Glomerular visceral epithelial cell (primary cell): ENCODE measurements at regions not wholly inside any gene's neighbourhood (a gene's known extent, or its start where the extent isn't known, plus 50 kb on each side); places are given as distances from the start of the nearest gene placed in this dataset.
"Not testable (repeated sequence)": the region's sequence is repeated elsewhere in the genome, so short reads cannot be mapped to it uniquely, and the experiment has no call there.

Experiments
- DNase-seq: peaks from one replicate; pipeline ENCODE4 v3.0.0-alpha.2; 2016; ENCODE audit errors: extremely low spot score

DNA sequence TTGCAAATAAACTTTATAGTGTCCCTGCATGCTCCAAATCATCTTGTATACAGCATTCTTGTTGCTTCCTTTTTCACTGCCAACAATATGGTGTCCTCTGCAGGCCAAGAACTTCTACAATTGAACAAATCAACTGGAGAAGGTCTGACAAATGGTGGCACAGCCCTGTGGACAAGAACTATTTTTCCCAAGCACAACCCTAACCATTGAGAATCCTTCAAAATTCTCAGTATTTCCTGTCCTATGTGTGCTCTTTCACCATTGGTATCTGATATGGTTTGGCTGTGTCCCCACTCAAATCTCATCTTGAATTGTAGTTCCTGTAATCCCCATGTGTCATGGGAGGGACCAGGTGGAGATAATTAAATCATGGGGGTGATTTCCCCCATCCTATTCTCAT is 865.1 kb upstream of the ACVR2A start:
- DNase-seq, result no peak

DNA sequence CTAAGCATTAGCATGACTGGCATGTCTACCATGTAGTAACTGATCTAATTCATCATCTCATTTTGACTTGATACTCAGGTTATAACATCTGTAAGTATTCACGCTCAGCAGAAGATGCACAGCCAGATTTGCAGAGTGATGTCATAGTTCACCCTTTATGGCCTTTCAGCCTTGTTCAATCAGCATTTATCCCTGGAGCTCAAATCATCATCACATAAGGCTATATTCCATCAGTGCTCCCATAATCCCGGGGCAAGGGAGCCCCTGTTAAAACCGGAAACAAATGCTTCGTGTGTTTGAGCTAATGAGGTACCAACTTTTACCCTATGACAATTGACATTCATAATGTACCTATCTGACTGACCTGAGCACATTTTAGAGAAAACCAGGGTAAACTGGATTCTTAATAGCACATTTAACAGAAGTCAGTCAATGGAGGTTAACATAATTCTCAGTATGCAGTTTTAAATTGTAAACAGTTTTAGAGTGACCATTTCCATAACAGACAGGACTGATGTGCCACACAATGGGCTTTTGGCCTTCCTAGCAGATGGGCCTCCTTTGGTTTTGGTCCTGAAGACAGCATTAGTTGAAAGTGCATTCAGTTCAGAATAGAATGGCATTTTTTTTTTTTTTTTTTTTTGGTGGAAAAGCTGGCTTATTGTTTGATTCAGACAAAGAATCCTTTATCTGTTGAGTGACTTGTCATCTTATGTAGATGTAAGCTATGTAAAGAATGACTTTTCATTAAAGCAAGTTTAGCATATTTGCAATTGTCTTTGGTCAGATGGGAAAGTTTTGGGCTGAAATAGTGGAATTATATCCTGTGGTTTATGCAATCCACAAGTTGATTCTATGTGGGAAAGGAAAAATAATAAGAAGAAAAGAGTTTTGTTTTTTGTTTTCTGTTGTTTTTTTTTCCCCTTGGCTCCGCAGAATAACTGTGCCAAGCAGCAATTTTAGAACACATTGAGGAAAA is 866.0 kb upstream of the ACVR2A start:
- DNase-seq, result no peak

DNA sequence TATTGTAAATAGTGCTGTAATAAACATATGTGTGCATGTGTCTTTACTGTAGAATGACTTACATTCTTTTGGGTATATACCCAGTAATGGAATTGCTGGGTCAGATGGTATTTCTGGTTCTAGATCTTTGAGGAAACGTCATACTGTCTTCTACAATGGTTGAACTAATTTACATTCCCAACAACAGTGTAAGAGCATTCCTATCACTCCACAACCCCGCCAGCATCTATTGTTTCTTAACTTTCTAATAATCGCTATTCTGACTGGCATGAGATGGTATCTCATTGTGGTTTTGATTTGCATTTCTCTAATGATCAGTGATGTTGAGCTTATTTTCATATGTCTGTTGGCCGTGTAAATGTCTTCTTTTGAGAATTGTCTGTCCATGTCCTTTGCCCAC is 873.8 kb upstream of the ACVR2A start:
- not testable (repeated sequence) for DNase-seq

DNA sequence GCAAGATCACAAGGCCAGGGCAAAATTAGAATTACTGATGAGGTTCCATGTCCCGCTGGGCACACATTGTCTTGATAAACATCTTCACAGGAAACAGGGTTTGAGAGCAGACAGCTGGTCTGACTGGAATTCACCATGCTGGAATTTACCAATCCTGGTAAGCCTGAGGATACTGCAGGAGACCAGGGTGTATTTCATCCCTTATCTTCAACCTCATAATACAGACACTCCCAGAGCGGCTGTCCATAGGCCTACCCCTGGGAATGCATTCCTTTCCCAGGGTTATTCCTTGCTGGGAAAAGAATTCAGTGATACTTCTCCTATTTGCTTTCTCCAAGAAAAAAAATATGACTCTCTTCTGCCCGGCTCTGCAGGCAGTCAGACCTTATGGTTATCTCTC is 875.1 kb upstream of the ACVR2A start:
- not testable (repeated sequence) for DNase-seq

DNA sequence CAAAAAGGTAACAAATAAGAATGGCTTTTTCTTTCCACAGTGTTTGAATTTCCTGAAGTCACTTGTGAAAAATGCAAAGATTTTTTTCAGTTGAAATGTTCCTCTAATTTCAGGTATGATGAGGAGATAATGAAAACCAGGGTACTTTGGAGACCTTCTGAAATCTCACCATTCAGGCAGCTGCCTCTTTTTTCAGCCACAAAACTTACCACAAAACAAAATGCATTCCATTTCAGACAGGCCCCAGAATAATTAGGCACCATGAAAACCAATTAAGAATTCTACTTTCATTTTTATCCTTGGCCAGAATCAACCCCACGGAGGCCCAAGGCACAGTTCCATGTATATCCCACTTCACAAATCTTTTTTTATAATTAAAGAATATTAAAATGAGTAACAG is 880.3 kb upstream of the ACVR2A start:
- DNase-seq, result no peak

GRCh38 chr2:146954544-146954943 is 890.3 kb upstream of the ACVR2A start:
- DNase-seq, result no peak

GRCh38 chr2:146952696-146953095 is 892.1 kb upstream of the ACVR2A start:
- no peak for DNase-seq

GRCh38 chr2:146950911-146951310 is 893.9 kb upstream of the ACVR2A start:
- no peak for DNase-seq

DNA sequence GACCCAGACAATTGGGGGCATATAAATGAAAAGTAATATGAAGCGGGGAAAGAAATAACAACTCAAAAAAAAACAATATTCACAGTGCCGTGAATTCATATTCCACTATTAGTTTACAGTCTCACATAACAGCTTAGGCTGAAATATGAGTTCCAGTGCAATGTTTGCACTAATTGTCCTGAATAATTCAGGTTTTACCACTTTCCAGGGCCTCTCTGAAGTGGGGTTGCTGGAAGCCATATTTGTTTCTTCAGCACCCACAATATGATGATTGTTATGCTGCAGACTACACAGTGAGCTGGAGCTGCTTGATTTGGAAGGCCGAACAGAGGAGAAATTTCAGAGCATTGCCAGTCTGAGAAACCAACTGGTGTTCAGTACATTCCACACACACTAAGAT is 894.5 kb upstream of the ACVR2A start:
- no peak for DNase-seq

GRCh38 chr2:146949400-146949799 is 895.4 kb upstream of the ACVR2A start:
- DNase-seq, result no peak

- DNase-seq, result no peak
Observed at GRCh38 chr2:146944601-146945000, 900.2 kb upstream of the ACVR2A start.

- no peak for DNase-seq
Observed at GRCh38 chr2:146939991-146940685, 904.7 kb upstream of the ACVR2A start.

DNA sequence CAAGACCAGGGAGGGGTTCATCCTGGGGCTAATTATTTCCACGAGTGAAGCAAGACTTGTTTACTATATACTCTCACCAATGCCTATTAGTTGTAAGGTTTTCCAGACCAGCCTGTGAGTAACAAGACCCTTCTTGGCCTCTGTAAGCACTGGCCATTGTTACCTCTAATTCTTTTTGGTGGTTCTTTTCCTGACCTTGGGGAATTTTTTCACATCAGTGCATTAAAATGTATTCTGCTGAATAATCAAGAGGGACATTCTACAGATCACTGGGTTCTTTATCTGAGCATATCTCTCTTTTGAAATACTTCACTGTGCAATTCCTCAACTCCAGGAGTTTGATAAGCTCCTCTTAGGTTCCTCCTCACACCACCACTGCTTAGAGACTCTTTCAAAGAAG is 909.9 kb upstream of the ACVR2A start:
- no peak for DNase-seq

DNA sequence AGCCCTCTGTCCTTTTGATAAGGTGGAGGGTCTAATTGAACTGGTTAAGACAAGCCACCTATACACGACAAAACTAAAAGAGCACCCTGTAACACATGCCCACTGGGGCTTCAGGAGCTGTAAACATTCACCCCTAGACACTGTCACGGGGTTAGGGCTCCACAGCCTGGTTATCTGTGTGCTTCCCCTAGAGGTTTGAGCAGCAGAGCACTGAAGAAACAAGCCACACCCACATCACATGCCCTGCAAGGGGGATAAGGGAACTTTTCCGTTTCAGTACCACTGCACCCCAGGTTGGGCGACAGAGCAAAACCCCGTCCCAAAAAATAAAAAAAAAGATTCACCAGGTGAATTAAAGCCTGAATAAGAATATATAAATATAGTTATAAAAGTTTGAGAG is 913.7 kb upstream of the ACVR2A start:
- DNase-seq, result no peak

- peak; percentile 50 for DNase-seq
Observed at GRCh38 chr2:146927080-146927711, 917.6 kb upstream of the ACVR2A start.

- no peak for DNase-seq
Observed at GRCh38 chr2:146918280-146918679, 926.5 kb upstream of the ACVR2A start.

DNA sequence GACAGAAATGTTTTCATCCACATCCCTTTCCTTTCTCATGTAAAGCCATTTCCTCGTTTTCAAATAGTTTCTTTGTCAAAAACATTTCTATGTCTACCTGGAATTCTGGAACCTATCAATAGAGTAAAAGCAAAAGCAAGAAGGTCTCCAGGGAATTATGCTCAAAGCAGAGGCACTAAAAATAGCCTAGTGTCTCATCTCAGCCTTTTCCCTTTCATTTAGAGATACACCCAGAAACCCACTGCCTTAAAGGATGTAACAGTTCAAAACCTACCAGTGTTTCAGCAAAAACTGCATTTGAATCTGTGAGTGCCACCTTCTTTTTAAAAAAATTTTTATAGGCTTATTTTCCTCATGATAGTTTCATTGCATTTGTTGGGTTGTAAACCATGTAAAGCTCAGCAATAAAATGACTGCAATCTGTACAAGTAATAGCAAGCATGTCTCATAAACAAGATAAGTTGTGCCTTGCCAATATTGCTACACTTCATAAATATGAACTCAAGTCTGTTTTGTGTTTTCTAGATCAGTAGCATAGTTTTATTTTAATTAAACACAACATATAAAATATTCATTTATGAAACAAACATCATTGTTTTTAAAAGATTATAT is 927.3 kb upstream of the ACVR2A start:
- DNase-seq, result no peak

DNA sequence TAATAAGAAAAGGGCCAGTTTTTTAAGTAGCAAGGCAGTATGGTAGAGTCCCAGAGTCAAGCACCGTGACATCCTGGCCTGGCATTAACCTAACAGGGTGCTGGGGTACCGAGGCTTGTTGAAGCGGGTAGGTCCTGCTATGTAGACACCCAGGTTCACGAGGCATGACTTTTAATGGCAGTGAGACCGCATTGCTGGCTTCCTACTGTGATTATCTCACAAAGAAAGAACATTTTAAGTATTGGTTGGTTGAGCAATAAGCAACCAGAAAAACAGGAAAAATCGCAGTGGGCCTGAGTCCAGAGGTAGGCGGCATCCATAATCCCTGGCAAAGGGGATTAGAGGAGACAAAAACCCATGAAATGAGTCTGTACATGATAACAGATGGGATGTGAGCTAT is 927.9 kb upstream of the ACVR2A start:
- no peak for DNase-seq

DNA sequence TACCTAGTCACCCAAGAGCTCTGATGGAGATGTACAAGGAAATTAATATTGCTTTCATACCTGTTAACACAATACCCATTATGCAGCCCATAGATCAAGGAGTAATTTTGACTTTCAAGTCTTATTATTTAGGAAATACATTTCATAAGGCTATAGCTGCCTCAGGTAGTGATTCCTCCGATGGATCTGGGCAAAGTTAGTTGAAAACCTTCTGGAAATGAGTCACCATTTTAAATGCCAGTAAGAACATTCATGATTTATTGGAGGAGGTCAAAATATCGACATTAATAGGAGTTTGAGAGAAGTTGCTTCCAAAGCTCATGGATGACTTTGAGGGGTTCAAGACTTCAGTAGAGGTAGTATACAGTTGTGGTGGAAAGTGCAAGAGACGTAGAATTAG is 931.4 kb upstream of the ACVR2A start:
- no peak for DNase-seq

DNA sequence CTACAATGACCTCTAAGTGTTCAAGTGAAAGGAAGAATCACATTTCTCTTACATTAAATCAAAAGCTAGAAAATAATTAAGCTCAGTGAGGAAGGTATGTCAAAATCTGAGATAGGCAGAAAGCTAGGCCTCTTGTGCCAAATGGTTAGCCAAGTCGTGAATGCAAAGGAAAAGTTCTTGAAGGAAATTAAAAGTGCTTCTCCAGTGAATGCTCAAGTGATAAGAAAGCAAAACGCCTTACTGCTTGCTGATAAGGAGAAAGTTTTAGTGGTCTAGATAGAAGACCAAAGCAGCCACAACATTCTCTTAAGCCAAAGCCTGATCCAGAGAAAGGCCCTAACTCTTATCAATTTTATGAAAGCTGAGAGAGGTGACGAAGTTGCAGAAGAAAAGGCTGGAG is 932.3 kb upstream of the ACVR2A start:
- DNase-seq, result no peak

DNA sequence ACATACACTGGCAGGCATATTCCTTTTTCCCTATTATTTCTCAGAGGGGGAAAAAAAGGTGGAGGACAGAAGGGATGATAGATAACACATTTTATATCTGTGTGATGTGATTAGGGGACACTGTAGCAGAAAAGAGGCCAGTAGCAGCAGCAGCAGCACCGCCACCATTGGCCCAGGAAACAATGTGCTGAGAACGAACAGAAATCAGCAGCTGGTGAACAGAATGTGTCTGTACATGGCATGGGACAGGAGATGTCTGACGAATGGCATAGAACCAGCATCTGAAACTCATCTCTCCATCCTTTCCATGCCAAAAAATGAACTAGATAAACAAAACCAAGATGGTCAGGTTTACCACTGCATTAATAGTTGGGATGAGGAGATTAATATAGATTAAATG is 936.1 kb upstream of the ACVR2A start:
- no peak for DNase-seq

DNA sequence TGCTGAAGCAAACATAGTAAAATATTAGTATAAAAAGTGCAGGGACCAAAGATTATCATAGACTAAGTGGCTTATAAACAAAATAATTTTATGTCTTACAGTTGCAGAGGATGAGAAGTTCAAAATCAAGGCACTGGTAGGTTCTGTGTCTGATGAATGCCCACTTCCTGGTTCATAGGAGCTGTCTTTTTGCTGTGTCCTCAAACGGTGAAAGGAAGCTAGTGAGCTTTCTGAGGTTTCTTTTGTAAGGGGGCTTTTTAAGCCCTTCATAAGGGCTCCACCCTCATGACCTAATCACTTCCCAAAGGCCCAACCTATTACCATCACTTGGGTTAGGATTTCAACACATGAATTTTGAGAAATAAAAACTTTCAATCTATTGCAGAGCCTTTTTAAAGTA is 946.7 kb upstream of the ACVR2A start:
- DNase-seq, result no peak
